22Rv1 (cell line): ENCODE measurements at regions not wholly inside any gene's neighbourhood (a gene's known extent, or its start where the extent isn't known, plus 50 kb on each side); places are given as distances from the start of the nearest gene placed in this dataset.

Source experiments
- CTCF ChIP-seq: fragments of 450-650 bp; IDR thresholded peaks from 2 replicates; pipeline ENCODE4 v1.5.1; 2017; ENCODE audit warnings: mild to moderate bottlenecking
- ZFX ChIP-seq: fragments of 450-650 bp; IDR thresholded peaks from 2 replicates; pipeline ENCODE4 v1.6.1; 2017; ENCODE audit warnings: antibody characterized with exemption, borderline replicate concordance

DNA sequence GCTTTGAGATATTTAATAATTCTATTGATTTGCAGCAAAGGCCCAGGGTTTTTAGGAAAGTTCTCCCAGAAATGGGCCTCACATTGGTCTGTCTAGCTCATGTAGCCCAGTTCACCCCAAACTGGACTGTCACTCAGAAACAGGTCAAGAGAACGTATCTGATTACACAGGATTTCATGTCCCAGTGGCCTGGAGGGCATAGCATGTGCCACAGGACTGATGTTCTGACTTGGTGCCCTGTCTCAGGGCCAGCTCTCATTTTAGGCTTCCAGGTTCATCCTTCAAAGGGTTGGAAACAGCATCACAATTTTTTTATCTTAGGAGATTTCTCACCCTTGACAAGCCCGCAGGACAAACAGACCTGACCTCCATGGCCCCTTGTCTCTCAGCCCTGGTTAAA, 398.4 kb upstream of the AZI2 start:
- TF ChIP-seq CTCF (no peak), ZFX (no peak)
